ENCODE measurements at regions not wholly inside any gene's neighbourhood (a gene's known extent, or its start where the extent isn't known, plus 50 kb on each side); places are given as distances from the start of the nearest gene placed in this dataset.
"Not testable (repeated sequence)": the region's sequence is repeated elsewhere in the genome, so short reads cannot be mapped to it uniquely, and the experiment has no call there.

DNA sequence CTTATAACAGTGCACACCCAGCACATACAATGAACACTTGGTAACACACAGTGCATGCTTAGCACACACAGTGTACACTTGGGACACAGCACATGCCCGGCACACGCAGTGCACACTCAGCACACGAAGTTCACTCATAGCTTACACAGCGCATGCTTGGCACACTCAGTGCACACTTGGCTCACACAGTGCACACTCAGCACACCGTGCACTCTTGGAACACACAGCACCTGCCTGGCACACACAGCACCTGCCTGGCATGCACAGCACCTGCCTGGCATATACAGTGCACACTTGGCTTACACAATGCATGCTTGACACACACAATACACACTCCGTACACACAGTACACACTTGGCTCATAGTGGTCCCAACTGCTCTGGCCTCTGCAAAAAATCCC lies 128.2 kb downstream of the GALR1 start:
- no peak for TF ChIP-seq JUND (IDR thresholded peaks at IDR 0.05; ENCODE audit: low read depth)
- no peak for DNase-seq (ENCODE audit: low read depth in 1 of 2, low spot score in 1 of 2)
- in situ Hi-C loops (cut with HindIII; ENCODE audit: low pct_unique_long_range_greater_than_20kb, low sequenced_read_pairs), result no loop called here

GRCh38 chr18:77379976-77380509 lies 130.4 kb downstream of the GALR1 start:
- no peak for DNase-seq (ENCODE audit: low read depth in 1 of 2, low spot score in 1 of 2)
- TF ChIP-seq JUND (IDR thresholded peaks at IDR 0.05; ENCODE audit: low read depth), result no peak
- in situ Hi-C loops (cut with HindIII; ENCODE audit: low pct_unique_long_range_greater_than_20kb, low sequenced_read_pairs), result no loop called here

GRCh38 chr18:77380695-77381094 lies 131.0 kb downstream of the GALR1 start:
- no peak for TF ChIP-seq JUND (IDR thresholded peaks at IDR 0.05; ENCODE audit: low read depth)
- in situ Hi-C loops (cut with HindIII; ENCODE audit: low pct_unique_long_range_greater_than_20kb, low sequenced_read_pairs), result no loop called here
- no peak for DNase-seq (ENCODE audit: low read depth in 1 of 2, low spot score in 1 of 2)

DNA sequence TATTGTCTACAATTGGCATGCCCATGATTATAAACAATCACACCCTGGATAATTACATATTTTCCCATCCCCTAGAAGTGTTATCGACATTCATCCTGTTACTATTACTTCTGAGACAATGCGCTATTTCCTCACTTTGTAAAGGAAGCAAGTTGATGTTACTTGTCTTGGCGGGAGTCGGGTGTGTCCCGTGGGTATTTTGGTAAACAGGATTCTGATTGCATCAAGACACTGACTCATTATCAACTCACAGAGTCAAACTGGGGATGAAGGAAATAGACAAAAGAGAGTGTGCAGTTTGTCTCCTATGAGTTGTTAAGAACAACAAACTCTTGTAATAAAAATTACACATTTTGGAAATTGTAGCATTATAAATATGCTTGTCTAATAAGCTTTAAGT lies 142.7 kb downstream of the GALR1 start:
- no peak for TF ChIP-seq JUND (IDR thresholded peaks at IDR 0.05; ENCODE audit: low read depth)
- no peak for DNase-seq (ENCODE audit: low read depth in 1 of 2, low spot score in 1 of 2)
- in situ Hi-C loops (cut with HindIII; ENCODE audit: low pct_unique_long_range_greater_than_20kb, low sequenced_read_pairs), result no loop called here

GRCh38 chr18:77393519-77393918 lies 143.9 kb downstream of the GALR1 start:
- TF ChIP-seq JUND (IDR thresholded peaks at IDR 0.05; ENCODE audit: low read depth), result no peak
- no peak for DNase-seq (ENCODE audit: low read depth in 1 of 2, low spot score in 1 of 2)
- in situ Hi-C loops (cut with HindIII; ENCODE audit: low pct_unique_long_range_greater_than_20kb, low sequenced_read_pairs), result no loop called here

DNA sequence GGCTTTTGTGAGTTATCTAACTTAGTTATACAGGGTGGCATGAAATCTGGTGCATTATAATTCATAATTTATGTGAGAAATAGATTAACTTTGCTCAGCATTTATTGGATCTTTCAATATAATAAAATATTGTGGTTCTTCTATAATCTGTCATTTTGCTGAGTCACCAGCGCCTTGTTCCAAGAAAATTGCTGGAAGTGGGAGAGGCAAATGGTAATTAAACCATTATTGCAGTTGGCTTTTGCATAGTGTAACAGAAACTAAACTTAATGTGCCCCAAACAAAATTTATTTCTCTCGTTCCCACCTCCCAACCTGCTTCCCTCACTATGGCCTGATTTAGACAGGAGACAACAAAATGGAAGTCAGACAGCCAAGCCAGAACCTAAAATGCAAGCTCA lies 146.3 kb downstream of the GALR1 start:
- in situ Hi-C loops (cut with HindIII; ENCODE audit: low pct_unique_long_range_greater_than_20kb, low sequenced_read_pairs), result no loop called here
- DNase-seq (ENCODE audit: low read depth in 1 of 2, low spot score in 1 of 2), result no peak
- TF ChIP-seq JUND (IDR thresholded peaks at IDR 0.05; ENCODE audit: low read depth), result no peak

DNA sequence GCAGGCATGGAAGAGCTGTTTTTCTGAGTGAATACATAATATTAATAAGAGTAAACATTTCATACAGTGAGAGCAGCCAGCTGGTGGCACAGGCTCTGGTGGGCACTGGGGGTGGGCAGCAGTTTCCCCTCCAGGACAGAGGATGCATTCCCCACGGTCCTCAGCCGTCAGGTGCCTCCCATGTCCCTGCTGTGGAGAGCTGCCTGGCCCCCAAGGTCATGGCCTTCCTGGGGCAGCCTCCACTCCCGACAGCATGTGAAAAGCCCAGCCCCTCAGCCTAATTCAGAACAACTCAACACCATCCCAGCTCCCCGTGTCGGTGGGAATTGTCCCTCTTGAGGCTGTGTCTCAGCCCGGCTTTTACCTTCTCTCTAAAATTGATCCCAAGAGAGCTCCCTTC lies 147.4 kb downstream of the GALR1 start:
- DNase-seq (ENCODE audit: low read depth in 1 of 2, low spot score in 1 of 2), result no peak
- TF ChIP-seq JUND (IDR thresholded peaks at IDR 0.05; ENCODE audit: low read depth), result no peak
- in situ Hi-C loops (cut with HindIII; ENCODE audit: low pct_unique_long_range_greater_than_20kb, low sequenced_read_pairs), result no loop called here

DNA sequence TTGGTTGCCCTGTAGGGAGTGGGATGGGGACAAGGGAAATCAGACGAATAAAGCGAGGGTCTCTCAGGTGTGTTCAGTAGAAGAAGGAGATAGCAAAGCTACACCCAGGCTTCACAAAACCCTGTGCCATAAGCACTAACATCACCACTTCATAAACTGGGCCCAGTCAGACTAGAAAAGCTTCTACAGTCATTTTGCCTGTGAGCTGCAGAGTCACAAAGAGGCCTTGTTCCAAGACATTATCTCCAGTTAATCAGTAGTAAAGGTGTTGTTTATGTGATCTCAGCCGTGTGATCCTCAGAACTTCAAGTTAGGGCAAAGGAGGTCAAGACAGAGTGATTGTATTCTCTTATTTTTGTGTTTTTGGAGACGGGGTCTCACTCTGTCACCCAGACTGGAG lies 148.0 kb downstream of the GALR1 start:
- in situ Hi-C loops (cut with HindIII; ENCODE audit: low pct_unique_long_range_greater_than_20kb, low sequenced_read_pairs), result no loop called here
- no peak for DNase-seq (ENCODE audit: low read depth in 1 of 2, low spot score in 1 of 2)
- TF ChIP-seq JUND (IDR thresholded peaks at IDR 0.05; ENCODE audit: low read depth), result no peak

DNA sequence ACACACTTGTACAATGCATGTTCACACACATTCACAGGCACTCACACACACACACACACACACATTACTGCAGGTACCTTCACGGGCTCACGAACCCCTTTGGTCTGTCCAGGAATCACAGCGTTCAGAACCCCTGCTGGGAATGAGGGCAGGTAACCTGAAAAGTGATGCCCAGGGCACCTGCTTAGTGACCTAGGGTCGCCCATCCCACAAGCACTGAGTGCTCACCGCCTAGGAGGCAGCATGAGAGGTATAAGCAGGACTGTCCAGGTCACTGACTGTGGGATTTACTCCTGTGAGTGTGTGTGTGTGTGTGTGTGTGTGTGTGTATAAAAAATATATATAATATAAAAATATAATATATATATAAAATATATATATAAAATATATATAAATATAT lies 150.9 kb downstream of the GALR1 start:
- in situ Hi-C loops (cut with HindIII; ENCODE audit: low pct_unique_long_range_greater_than_20kb, low sequenced_read_pairs), result no loop called here
- TF ChIP-seq JUND (IDR thresholded peaks at IDR 0.05; ENCODE audit: low read depth), result no peak
- no peak for DNase-seq (ENCODE audit: low read depth in 1 of 2, low spot score in 1 of 2)

DNA sequence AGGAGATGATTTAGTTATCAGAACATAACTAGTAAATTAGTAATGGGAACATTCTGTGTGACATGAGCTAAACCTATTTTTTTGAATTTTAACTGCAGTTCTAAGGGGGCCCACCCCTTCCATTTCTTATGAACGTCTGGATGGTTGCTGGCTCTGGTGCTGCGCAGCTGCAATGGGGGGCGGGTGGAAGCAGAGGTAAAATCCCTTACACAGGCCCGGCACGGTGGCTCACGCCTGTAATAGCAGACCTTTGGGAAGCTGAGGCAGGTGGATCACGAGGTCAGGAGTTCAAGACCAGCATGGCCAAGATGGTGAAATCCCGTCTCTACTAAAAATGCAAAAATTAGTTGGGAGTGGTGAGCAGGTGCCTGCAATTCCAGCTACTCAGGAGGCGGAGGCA lies 151.5 kb downstream of the GALR1 start:
- no peak for TF ChIP-seq JUND (IDR thresholded peaks at IDR 0.05; ENCODE audit: low read depth)
- in situ Hi-C loops (cut with HindIII; ENCODE audit: low pct_unique_long_range_greater_than_20kb, low sequenced_read_pairs), result no loop called here
- no peak for DNase-seq (ENCODE audit: low read depth in 1 of 2, low spot score in 1 of 2)

GRCh38 chr18:77403969-77404535 lies 154.4 kb downstream of the GALR1 start:
- no peak for DNase-seq (ENCODE audit: low read depth in 1 of 2, low spot score in 1 of 2)
- no peak for TF ChIP-seq JUND (IDR thresholded peaks at IDR 0.05; ENCODE audit: low read depth)
- in situ Hi-C loops (cut with HindIII; ENCODE audit: low pct_unique_long_range_greater_than_20kb, low sequenced_read_pairs), result no loop called here

DNA sequence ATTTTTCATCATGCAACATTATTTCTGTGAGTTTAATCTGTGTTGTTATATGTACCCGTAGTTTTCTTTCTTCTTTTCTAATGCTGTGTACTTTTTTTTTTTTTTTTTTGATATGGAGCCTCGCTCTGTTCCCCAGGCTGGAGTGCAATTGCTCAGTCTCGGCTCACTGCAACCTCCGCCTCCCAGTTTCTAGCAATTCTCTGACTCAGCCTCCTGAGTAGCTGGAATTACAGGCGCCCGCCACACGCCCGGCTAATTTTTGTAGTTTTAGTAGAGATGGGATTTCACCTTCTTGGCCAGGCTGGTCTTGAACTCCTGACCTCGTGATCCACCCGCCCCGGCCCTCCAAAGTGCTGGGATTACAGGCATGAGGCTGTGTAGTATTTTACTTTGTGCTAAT lies 155.4 kb downstream of the GALR1 start:
- no peak for DNase-seq (ENCODE audit: low read depth in 1 of 2, low spot score in 1 of 2)
- in situ Hi-C loops (cut with HindIII; ENCODE audit: low pct_unique_long_range_greater_than_20kb, low sequenced_read_pairs), result no loop called here
- no peak for TF ChIP-seq JUND (IDR thresholded peaks at IDR 0.05; ENCODE audit: low read depth)

DNA sequence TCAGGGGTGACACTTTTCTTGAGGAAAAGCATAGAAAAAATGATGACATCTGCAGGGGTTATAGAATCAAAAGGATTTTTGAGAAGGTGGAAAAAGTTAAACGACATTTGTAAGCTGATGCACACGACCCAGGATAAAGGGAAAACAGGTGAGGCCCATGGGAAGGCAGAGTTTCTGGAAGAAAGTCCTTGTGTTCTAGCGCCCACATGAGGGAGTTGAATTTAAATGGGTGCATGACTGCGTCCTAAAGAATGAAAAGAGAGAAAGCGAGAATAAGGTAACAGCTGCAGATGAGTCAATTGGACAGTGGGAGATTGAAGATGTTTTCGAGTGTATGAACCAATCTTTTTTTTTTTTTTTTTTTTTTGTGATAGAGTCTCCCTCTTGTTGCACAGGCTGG lies 158.1 kb downstream of the GALR1 start:
- no peak for TF ChIP-seq JUND (IDR thresholded peaks at IDR 0.05; ENCODE audit: low read depth)
- DNase-seq (ENCODE audit: low read depth in 1 of 2, low spot score in 1 of 2), result no peak
- in situ Hi-C loops (cut with HindIII; ENCODE audit: low pct_unique_long_range_greater_than_20kb, low sequenced_read_pairs), result no loop called here

- in situ Hi-C loops (cut with HindIII; ENCODE audit: low pct_unique_long_range_greater_than_20kb, low sequenced_read_pairs); DNase-seq (ENCODE audit: low read depth in 1 of 2, low spot score in 1 of 2): not testable (repeated sequence)
These were observed 171.9 kb downstream of the GALR1 start for GRCh38 chr18:77421546-77421945.

Data from T47D (cell line).